Choroid plexus epithelial cell (primary cell): ENCODE measurements at regions not wholly inside any gene's neighbourhood (a gene's known extent, or its start where the extent isn't known, plus 50 kb on each side); places are given as distances from the start of the nearest gene placed in this dataset.

ENCODE experiments used
- DNase-seq: peaks from one replicate; pipeline ENCODE4 v3.0.0-alpha.2; 2010; ENCODE audit warnings: low read depth
- H3K4me3 ChIP-seq: 2 replicates; pipeline ENCODE4 v1.5.1; 2011; ENCODE audit warnings: low read depth, mild to moderate bottlenecking, control low read depth, low read length, moderate library complexity
- CTCF ChIP-seq: conservative IDR thresholded peaks from 2 replicates; pipeline ENCODE4 v1.5.1; 2011; ENCODE audit warnings: low read depth, mild to moderate bottlenecking, control low read depth, inconsistent platforms, low read length, moderate library complexity

- DNase-seq: no peak
- no peak overlapping the region for H3K4me3 ChIP-seq
- no peak for TF ChIP-seq CTCF
These were observed 540.8 kb upstream of the SPHKAP start for GRCh38 chr2:228722311-228722710.

GRCh38 chr2:228720895-228721294 is 539.4 kb upstream of the SPHKAP start:
- H3K4me3 ChIP-seq: no peak overlapping the region
- no peak for DNase-seq
- no peak for TF ChIP-seq CTCF

GRCh38 chr2:228709788-228710371 is 528.4 kb upstream of the SPHKAP start:
- no peak overlapping the region for H3K4me3 ChIP-seq
- TF ChIP-seq CTCF: no peak
- no peak for DNase-seq

GRCh38 chr2:228707846-228708245 is 526.4 kb upstream of the SPHKAP start:
- TF ChIP-seq CTCF: no peak
- no peak overlapping the region for H3K4me3 ChIP-seq
- DNase-seq: no peak

- no peak for TF ChIP-seq CTCF
- DNase-seq: no peak
These were observed 523.8 kb upstream of the SPHKAP start for GRCh38 chr2:228705318-228705717.

GRCh38 chr2:228703152-228703551 is 521.7 kb upstream of the SPHKAP start:
- no peak for DNase-seq
- H3K4me3 ChIP-seq: no peak overlapping the region
- no peak for TF ChIP-seq CTCF

More at GRCh38 chr2:228705318-228705717, 523.8 kb upstream of the SPHKAP start:
- no peak overlapping the region for H3K4me3 ChIP-seq

- no peak for DNase-seq
- no peak for TF ChIP-seq CTCF
- no peak overlapping the region for H3K4me3 ChIP-seq
These were observed 520.0 kb upstream of the SPHKAP start for GRCh38 chr2:228701506-228701905.
